ENCODE measurements at regions not wholly inside any gene's neighbourhood (a gene's known extent, or its start where the extent isn't known, plus 50 kb on each side); places are given as distances from the start of the nearest gene placed in this dataset.

- no peak overlapping the region for H3K9ac ChIP-seq (ENCODE audit: low read length)
- H3K36me3 ChIP-seq (ENCODE audit: insufficient read depth, low read length), result no peaks in the 10 kb centered on the region
- no peak overlapping the region for H2AFZ ChIP-seq (ENCODE audit: low read depth, low read length)
- H3K9me2 ChIP-seq (ENCODE audit: insufficient read depth, low read length), result no peaks in the 10 kb centered on the region
- no peaks in the 10 kb centered on the region for H4K20me1 ChIP-seq (ENCODE audit: insufficient read depth)
- no peak overlapping the region for H3K27ac ChIP-seq (ENCODE audit: low read length)
- no peak for TF ChIP-seq REST (IDR thresholded peaks at IDR 0.05; ENCODE audit: borderline replicate concordance)
- TF ChIP-seq EP300 (conservative IDR thresholded peaks at IDR 0.05; ENCODE audit: poor library complexity, severe bottlenecking), result no peak
- TF ChIP-seq MXI1 (conservative IDR thresholded peaks at IDR 0.05; ENCODE audit: poor library complexity, severe bottlenecking), result no peak
- no peak for TF ChIP-seq RAD21 (conservative IDR thresholded peaks at IDR 0.05)
- TF ChIP-seq EZH2 (IDR thresholded peaks at IDR 0.05; ENCODE audit: borderline replicate concordance, insufficient read depth, low read length, poor library complexity, severe bottlenecking), result no peak
- TF ChIP-seq TAF1 (IDR thresholded peaks at IDR 0.05; ENCODE audit: low read depth), result no peak
- TF ChIP-seq SMC3 (conservative IDR thresholded peaks at IDR 0.05; ENCODE audit: poor library complexity), result no peak
- TF ChIP-seq POLR2AphosphoS5 (IDR thresholded peaks at IDR 0.05), result no peak
- no peak for TF ChIP-seq CTCF (IDR thresholded peaks at IDR 0.05; ENCODE audit: poor library complexity, severe bottlenecking)
- no peak overlapping the region for H3K4me3 ChIP-seq (ENCODE audit: low read length)
- H3K27me3 ChIP-seq (ENCODE audit: insufficient read depth, low read depth, low read length), result no peaks in the 10 kb centered on the region
- H3K79me2 ChIP-seq (replicated peaks; ENCODE audit: insufficient read depth, low read length), result no peaks in the 10 kb centered on the region
- no peak overlapping the region for H3K4me2 ChIP-seq (ENCODE audit: low read length)
- no peaks in the 10 kb centered on the region for H3K9me3 ChIP-seq (ENCODE audit: low read length)
- H3F3A ChIP-seq (ENCODE audit: insufficient read depth, low read length, poor library complexity, severe bottlenecking), result no peaks in the 10 kb centered on the region
Measured at GRCh38 chr3:59404064-59404463, 354.2 kb upstream of the CFAP20DC start.

- TF ChIP-seq SMC3 (conservative IDR thresholded peaks at IDR 0.05; ENCODE audit: poor library complexity) (no peak), REST (IDR thresholded peaks at IDR 0.05; ENCODE audit: borderline replicate concordance) (no peak), RAD21 (conservative IDR thresholded peaks at IDR 0.05) (no peak), POLR2AphosphoS5 (IDR thresholded peaks at IDR 0.05) (no peak), EZH2 (IDR thresholded peaks at IDR 0.05; ENCODE audit: borderline replicate concordance, insufficient read depth, low read length, poor library complexity, severe bottlenecking) (no peak), CTCF (IDR thresholded peaks at IDR 0.05; ENCODE audit: poor library complexity, severe bottlenecking) (no peak), EP300 (conservative IDR thresholded peaks at IDR 0.05; ENCODE audit: poor library complexity, severe bottlenecking) (no peak)
Measured at GRCh38 chr3:59401924-59402323, 352.1 kb upstream of the CFAP20DC start.

More at GRCh38 chr3:59401924-59402323, 352.1 kb upstream of the CFAP20DC start:
- H3K79me2 ChIP-seq (replicated peaks; ENCODE audit: insufficient read depth, low read length), result no peaks in the 10 kb centered on the region
- H3K4me3 ChIP-seq (ENCODE audit: low read length), result no peak overlapping the region
- H3K36me3 ChIP-seq (ENCODE audit: insufficient read depth, low read length), result no peaks in the 10 kb centered on the region
- H3F3A ChIP-seq (ENCODE audit: insufficient read depth, low read length, poor library complexity, severe bottlenecking), result no peaks in the 10 kb centered on the region
- H3K9me2 ChIP-seq (ENCODE audit: insufficient read depth, low read length), result no peaks in the 10 kb centered on the region
- no peaks in the 10 kb centered on the region for H3K9me3 ChIP-seq (ENCODE audit: low read length)
- H3K9ac ChIP-seq (ENCODE audit: low read length), result no peak overlapping the region
- H3K27ac ChIP-seq (ENCODE audit: low read length), result no peak overlapping the region
- no peak overlapping the region for H3K4me2 ChIP-seq (ENCODE audit: low read length)
- no peak overlapping the region for H2AFZ ChIP-seq (ENCODE audit: low read depth, low read length)
- no peaks in the 10 kb centered on the region for H3K27me3 ChIP-seq (ENCODE audit: insufficient read depth, low read depth, low read length)
- no peaks in the 10 kb centered on the region for H4K20me1 ChIP-seq (ENCODE audit: insufficient read depth)

Data from neural cell (in vitro differentiated cells).